Stomach (tissue), 4 donors: ENCODE measurements at regions not wholly inside any gene's neighbourhood (a gene's known extent, or its start where the extent isn't known, plus 50 kb on each side); places are given as distances from the start of the nearest gene placed in this dataset.

Source experiments
- CTCF ChIP-seq, 7 experiments: fragments of 450-650 bp in 4 of 7; fragments of 200-600 bp in 3 of 7; sonication (generic) in 3 of 7; IDR thresholded peaks; one replicate each; pipeline ENCODE4 v1.5.1; 2016 to 2019; ENCODE audit warnings: antibody characterized with exemption in 7 of 7, control low read depth in 2 of 7, mild to moderate bottlenecking in 1 of 7
- EP300 ChIP-seq: sonication (generic); formaldehyde crosslinking; IDR thresholded peaks from one replicate; pipeline ENCODE4 v1.6.1; 2017; ENCODE audit warnings: antibody characterized with exemption
- POLR2A ChIP-seq, 4 donors: fragments of 450-650 bp; IDR thresholded peaks; one replicate each; pipeline ENCODE4 v1.6.1; 2016; ENCODE audit warnings: antibody characterized with exemption in 4 of 4, control low read depth in 2 of 4, mild to moderate bottlenecking in 1 of 4, moderate library complexity in 1 of 4
- POLR2AphosphoS5 ChIP-seq, 3 donors: sonication (generic); formaldehyde crosslinking; IDR thresholded peaks; one replicate each; pipeline ENCODE4 v1.6.1; 2016; ENCODE audit warnings: antibody characterized with exemption in 3 of 3

DNA sequence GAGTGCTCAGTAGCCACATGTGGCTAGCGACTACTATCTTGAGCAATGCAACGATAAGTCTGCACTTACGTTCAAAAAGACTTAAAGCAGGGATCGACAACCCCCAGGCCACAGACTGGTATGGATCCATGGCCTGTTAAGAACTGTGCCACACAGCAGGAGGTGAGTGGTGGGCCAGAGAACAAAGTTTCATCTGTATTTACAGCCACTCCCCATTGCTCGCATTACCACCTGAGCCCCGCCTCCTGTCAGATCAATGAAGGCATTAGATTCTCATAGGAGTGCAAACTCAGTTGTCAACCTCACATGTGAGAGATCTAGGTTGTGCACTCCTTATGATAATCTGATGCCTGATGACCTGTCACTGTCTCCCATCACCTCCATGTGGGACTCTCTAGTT, 103.6 kb upstream of the ZRANB2 start:
- no peak for TF ChIP-seq CTCF (IDR thresholded peaks at IDR 0.05)
- no peak for TF ChIP-seq POLR2A (IDR thresholded peaks at IDR 0.05)
- TF ChIP-seq POLR2AphosphoS5 (IDR thresholded peaks at IDR 0.05): no peak
- no peak for TF ChIP-seq EP300
